Activated T-cell treated with anti-CD3 and anti-CD28 coated beads for 24 hours (primary cell): ENCODE measurements at regions not wholly inside any gene's neighbourhood (a gene's known extent, or its start where the extent isn't known, plus 50 kb on each side); places are given as distances from the start of the nearest gene placed in this dataset.

ENCODE experiments used
- DNase-seq: peaks from one replicate; pipeline ENCODE4 v3.0.0-alpha.2; 2020; ENCODE audit warnings: low read depth

GRCh38 chr13:91291078-91291477 is 56.4 kb upstream of the MIR17HG start:
- DNase-seq = no peak

DNA sequence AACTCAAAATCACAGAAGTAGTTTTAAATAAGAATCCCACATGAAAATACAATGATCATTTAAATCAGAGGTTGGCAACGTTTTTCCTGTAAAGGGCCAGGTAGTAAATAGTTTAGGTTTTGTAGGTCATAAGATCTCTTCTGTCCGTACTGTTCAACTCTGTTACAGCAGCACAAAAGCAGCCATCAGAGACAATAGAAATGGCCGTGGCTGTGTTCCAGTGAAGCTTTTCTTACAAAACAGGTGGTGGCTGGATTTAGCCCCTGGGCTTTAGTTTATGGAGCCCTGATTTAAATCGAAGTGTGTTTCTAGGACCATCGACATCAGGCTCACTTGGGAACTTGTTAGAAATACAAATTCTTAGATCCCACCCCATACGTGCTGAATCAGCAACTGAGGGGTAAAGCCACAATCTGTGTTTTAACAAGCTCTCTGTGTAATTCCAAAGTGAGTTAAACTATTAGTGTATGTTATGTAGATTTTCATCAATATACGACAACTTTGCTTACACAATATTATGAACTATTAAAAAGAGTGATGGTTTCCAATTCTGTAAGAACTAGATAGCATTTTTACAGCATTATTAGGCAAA is 54.8 kb upstream of the MIR17HG start:
- DNase-seq = no peak

DNA sequence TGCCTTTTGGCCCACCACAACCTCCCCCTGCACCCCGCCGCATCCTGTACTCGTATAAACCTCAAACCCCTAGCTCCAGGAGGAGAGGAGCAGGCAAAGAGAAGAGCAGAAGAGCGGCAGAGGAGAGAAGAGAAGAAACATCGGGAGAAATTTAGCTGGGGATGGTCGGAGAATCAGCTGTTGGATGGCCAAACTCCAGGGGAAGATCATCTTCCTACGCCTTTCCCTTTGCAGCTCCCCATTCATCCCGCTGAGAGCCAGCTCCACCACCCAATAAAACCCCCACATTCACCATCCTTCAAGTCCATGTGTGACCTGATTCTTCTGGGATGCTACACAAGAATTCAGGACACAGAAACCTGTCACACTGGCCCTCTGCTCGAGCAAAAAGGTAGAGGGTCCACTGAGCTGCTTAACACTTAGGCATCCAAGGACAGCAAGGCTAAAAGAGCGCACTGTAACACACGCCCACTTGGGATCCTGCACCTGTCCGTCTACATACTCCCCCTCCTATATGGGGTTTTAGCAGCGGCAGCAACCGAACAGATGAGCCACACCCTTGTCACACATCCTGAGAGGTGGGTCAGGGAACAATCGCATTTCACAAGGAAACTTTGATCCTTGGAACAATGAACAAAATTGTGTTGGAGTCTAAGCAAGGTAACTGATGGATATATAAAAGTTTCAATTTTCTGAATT is 51.6 kb upstream of the MIR17HG start:
- no peak for DNase-seq

DNA sequence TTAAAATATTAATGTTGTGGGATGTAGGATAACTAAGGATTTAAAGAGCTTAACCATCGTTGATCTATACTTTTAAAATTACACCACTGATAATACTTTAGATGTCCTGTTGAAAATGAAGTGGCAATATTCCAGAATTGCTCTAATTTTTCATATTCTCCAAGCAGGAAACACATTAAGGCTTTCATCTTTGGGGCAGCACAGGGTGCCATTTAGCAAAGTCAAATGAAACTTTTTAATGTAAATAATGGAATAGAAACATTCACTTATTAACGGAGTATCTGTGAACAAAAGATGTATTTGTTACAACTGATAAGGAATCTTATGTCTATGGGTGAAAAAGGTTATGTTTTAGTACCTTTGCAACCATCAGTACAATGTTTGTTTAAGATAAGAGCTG is 50.0 kb upstream of the MIR17HG start:
- DNase-seq = no peak
